Erythroblast (primary cell): ENCODE measurements at regions not wholly inside any gene's neighbourhood (a gene's known extent, or its start where the extent isn't known, plus 50 kb on each side); places are given as distances from the start of the nearest gene placed in this dataset.

Source experiments
- GATA1 ChIP-seq: IDR thresholded peaks from 2 replicates; pipeline ENCODE4 v1.6.1; 2011; ENCODE audit warnings: low read depth, mild to moderate bottlenecking, control low read depth, low read length, moderate library complexity
- POLR2A ChIP-seq: IDR thresholded peaks from 2 replicates; pipeline ENCODE4 v1.6.1; 2011; ENCODE audit warnings: mild to moderate bottlenecking, low read length

DNA sequence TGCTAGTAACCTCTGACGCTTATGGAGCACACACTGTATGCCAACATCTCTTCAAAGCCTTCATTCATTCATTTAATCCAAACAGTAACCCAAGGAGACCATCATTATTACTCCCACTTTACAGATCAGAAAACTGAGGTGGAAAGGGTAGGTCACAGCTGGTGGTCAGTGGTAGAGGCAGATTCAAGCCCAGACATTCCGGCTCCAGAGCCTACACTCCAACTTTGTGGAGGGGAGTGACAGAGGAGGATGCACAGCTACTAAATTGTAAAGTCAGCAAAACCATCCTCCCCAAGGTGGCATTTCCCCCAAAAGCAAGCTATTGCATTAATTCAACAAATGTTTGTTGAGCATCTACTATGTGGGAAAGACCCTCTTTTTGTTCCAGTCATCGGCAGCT is 110.5 kb upstream of the CPEB4 start:
- TF ChIP-seq POLR2A (no peak), GATA1 (no peak)
